Panc1 (cell line): ENCODE measurements at regions not wholly inside any gene's neighbourhood (a gene's known extent, or its start where the extent isn't known, plus 50 kb on each side); places are given as distances from the start of the nearest gene placed in this dataset.

Experiments used
- ATAC-seq: fragments of 200-7000 bp; cut with Tn5 transposase; 2 replicates; pipeline ENCODE4 v1.9.1; 2020; ENCODE audit warnings: mild to moderate bottlenecking, moderate library complexity
- BruUV-seq: library from RNA; stranded (reverse); fragments of 400-500 nt; replicated peaks from 2 replicates; lab custom pipeline; 2021; lab: Mats Ljungman, UMichigan
- CTCF ChIA-PET: fragments of 300-600 bp; sonication (Branson Sonifier 250); formaldehyde crosslinking; loops from one replicate; lab custom pipeline; 2022; ENCODE audit warnings: antibody characterized with exemption; lab: Charles Lee
- POLR2A ChIA-PET: fragments of 300-600 bp; sonication (Branson Sonifier 250); formaldehyde crosslinking; loops from one replicate; lab custom pipeline; 2022; ENCODE audit warnings: antibody characterized with exemption; lab: Charles Lee
- DNase-seq: peaks from one replicate; pipeline ENCODE4 v3.0.0-alpha.2; 2010; ENCODE audit warnings: low read depth, low spot score
- H3K27ac ChIP-seq: 2 replicates; pipeline ENCODE4 v1.5.1; 2011; ENCODE audit warnings: mild to moderate bottlenecking, low read length, inconsistent platforms
- H3K27me3 ChIP-seq: fragments of 200-500 bp; sonication (Bioruptor generic); 2 replicates; pipeline ENCODE4 v1.6.0; 2014; ENCODE audit warnings: low read length, inconsistent platforms; ENCODE audit not compliant: control insufficient read depth, insufficient read depth
- H3K36me3 ChIP-seq: fragments of 200-500 bp; sonication (Bioruptor generic); 2 replicates; pipeline ENCODE4 v1.5.1; 2014; ENCODE audit warnings: inconsistent platforms, mild to moderate bottlenecking, low read length, moderate library complexity; ENCODE audit not compliant: control insufficient read depth, insufficient read depth
- H3K4me1 ChIP-seq: 2 replicates; pipeline ENCODE4 v1.5.1; 2011; ENCODE audit warnings: inconsistent platforms, mild to moderate bottlenecking, low read length, moderate library complexity; ENCODE audit not compliant: control insufficient read depth, insufficient read depth
- H3K4me3 ChIP-seq, 2 experiments: 2 replicates each; pipeline ENCODE4 v1.5.1; 2011 to 2012; ENCODE audit warnings: low read depth in 2 of 2, low read length in 2 of 2, mild to moderate bottlenecking in 2 of 2, inconsistent platforms in 1 of 2, moderate library complexity in 1 of 2
- H3K9me3 ChIP-seq: fragments of 200-500 bp; sonication (Bioruptor generic); 2 replicates; pipeline ENCODE4 v1.5.1; 2014; ENCODE audit warnings: low read depth, mild to moderate bottlenecking, inconsistent platforms, low read length, moderate library complexity; ENCODE audit not compliant: control insufficient read depth, insufficient read depth
- POLR2AphosphoS5 ChIP-seq: IDR thresholded peaks from 2 replicates; pipeline ENCODE4 v1.6.1; 2012; ENCODE audit warnings: mild to moderate bottlenecking, low read depth, low read length, moderate library complexity
- SIN3A ChIP-seq: IDR thresholded peaks from 2 replicates; pipeline ENCODE4 v1.6.1; 2012; ENCODE audit warnings: low read depth, mild to moderate bottlenecking, low read length, moderate library complexity, borderline replicate concordance; ENCODE audit not compliant: insufficient read depth
- TCF7L2 ChIP-seq: IDR thresholded peaks from 2 replicates; pipeline ENCODE4 v1.6.1; 2011; ENCODE audit warnings: mild to moderate bottlenecking, low read depth, low read length, inconsistent platforms
- in situ Hi-C: cut with HindIII; loops from 2 replicates; pipeline ENCODE4 v1.10.0; 2016; ENCODE audit warnings: low sequenced_read_pairs, low pct_unique_long_range_greater_than_20kb
- intact Hi-C: fragments of 100-400 bp; cut with micrococcal nuclease; formaldehyde crosslinking; loops from one replicate; pipeline ENCODE4 v1.10.0; 2022; ENCODE audit not compliant: unreplicated experiment
- TF ChIP-seq, protein P1 (sequence below): fragments of 450-650 bp; IDR thresholded peaks from 2 replicates; pipeline ENCODE4 v1.5.1; 2017; ENCODE audit warnings: mild to moderate bottlenecking
- TF ChIP-seq, protein P2 (sequence below), 2 experiments: IDR thresholded peaks; 2 replicates each; pipeline ENCODE4 v1.6.1; 2011 to 2012; ENCODE audit warnings: low read depth in 2 of 2, control low read depth in 1 of 2, low read length in 1 of 2, mild to moderate bottlenecking in 1 of 2, moderate library complexity in 1 of 2; ENCODE audit not compliant: insufficient read depth in 1 of 2

DNA sequence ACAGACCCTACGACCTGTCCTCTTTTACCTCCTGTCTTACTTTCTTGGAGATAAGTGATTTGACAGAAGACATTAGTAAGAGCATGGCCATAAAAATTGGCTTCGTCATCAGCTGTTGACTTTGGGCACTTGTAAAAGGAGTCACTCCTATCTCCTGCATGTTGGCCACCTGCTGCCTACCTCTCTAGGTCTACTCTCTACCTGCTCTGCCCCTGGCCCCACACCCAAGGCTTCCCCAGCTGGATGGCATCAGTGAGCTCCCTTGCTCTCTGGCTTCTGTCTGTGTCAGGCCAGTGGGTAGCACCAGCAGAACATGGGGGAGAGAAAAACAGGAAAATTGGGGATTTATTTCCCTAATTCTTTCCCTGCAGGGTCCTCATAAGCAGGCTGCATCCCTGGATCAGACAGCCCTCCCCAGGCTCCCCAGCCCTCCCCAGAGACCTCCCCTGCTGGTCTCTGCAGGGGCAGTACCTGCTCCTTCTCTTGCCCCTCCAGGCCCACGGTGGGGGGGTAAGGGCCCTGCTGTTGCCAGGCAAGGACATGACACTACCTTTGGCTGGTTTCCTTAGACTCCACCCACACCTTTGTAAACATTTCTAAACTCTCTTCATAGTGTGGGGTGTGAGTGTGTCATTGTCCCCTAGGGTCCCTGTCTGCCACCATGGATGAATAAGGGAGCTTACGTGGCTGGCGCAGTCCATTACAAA lies 157.0 kb upstream of the NECTIN1 start:
- H3K4me1 ChIP-seq: no peaks in the 10 kb centered on the region
- ChIA-PET CTCF (no interaction called here), POLR2A (interaction anchor here (0.6 kb wide), 1 partner anchor 37 kb away, joined by 5 read pairs; no protein-coding TSS in a partner anchor)
- H3K4me3 ChIP-seq: no peak overlapping the region
- no TSS peak for BruUV-seq
- H3K27me3 ChIP-seq: peaks cover 18% of the 10 kb centered on the region
- ATAC-seq (no peak), DNase-seq (no peak)
- TF ChIP-seq, protein P1, sequence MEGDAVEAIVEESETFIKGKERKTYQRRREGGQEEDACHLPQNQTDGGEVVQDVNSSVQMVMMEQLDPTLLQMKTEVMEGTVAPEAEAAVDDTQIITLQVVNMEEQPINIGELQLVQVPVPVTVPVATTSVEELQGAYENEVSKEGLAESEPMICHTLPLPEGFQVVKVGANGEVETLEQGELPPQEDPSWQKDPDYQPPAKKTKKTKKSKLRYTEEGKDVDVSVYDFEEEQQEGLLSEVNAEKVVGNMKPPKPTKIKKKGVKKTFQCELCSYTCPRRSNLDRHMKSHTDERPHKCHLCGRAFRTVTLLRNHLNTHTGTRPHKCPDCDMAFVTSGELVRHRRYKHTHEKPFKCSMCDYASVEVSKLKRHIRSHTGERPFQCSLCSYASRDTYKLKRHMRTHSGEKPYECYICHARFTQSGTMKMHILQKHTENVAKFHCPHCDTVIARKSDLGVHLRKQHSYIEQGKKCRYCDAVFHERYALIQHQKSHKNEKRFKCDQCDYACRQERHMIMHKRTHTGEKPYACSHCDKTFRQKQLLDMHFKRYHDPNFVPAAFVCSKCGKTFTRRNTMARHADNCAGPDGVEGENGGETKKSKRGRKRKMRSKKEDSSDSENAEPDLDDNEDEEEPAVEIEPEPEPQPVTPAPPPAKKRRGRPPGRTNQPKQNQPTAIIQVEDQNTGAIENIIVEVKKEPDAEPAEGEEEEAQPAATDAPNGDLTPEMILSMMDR: no peak
- TF ChIP-seq POLR2AphosphoS5: no peak
- TF ChIP-seq TCF7L2: no peak
- TF ChIP-seq, protein P2, sequence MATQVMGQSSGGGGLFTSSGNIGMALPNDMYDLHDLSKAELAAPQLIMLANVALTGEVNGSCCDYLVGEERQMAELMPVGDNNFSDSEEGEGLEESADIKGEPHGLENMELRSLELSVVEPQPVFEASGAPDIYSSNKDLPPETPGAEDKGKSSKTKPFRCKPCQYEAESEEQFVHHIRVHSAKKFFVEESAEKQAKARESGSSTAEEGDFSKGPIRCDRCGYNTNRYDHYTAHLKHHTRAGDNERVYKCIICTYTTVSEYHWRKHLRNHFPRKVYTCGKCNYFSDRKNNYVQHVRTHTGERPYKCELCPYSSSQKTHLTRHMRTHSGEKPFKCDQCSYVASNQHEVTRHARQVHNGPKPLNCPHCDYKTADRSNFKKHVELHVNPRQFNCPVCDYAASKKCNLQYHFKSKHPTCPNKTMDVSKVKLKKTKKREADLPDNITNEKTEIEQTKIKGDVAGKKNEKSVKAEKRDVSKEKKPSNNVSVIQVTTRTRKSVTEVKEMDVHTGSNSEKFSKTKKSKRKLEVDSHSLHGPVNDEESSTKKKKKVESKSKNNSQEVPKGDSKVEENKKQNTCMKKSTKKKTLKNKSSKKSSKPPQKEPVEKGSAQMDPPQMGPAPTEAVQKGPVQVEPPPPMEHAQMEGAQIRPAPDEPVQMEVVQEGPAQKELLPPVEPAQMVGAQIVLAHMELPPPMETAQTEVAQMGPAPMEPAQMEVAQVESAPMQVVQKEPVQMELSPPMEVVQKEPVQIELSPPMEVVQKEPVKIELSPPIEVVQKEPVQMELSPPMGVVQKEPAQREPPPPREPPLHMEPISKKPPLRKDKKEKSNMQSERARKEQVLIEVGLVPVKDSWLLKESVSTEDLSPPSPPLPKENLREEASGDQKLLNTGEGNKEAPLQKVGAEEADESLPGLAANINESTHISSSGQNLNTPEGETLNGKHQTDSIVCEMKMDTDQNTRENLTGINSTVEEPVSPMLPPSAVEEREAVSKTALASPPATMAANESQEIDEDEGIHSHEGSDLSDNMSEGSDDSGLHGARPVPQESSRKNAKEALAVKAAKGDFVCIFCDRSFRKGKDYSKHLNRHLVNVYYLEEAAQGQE (IDR thresholded peaks at IDR 0.05; ENCODE audit: insufficient read depth in 1 of 2, low read depth in 2 of 2, low read length in 1 of 2): no peak
- TF ChIP-seq SIN3A: no peak
- no peaks in the 10 kb centered on the region for H3K36me3 ChIP-seq
- in situ Hi-C loops (no loop called here), intact Hi-C loops (no loop called here)
- no peaks in the 10 kb centered on the region for H3K9me3 ChIP-seq
- no peak overlapping the region for H3K27ac ChIP-seq

DNA sequence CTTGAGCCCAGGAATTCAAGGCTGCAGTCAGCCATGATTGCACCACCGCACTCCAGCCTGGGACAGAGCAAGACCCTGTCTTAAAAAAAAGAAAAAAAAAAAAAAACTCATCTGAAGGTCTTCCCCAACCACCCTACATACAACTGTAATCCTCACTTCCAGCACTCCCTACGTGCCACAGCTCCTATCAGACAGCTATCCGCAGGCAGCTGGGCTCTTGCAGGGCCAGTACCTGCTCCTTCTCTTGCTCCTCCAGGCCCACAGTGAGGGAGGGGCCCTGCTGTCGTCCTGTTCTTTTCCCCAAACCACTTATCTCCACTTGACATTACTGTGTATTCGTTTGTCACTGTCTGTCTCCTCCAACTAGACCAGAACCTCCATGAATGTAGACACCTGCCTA lies 156.1 kb upstream of the NECTIN1 start:
- Histone ChIP-seq H3K4me1 (no peaks in the 10 kb centered on the region), H3K27me3 (peaks cover 17% of the 10 kb centered on the region), H3K36me3 (no peaks in the 10 kb centered on the region), H3K9me3 (no peaks in the 10 kb centered on the region), H3K4me3 (no peak overlapping the region), H3K27ac (no peak overlapping the region)
- ChIA-PET CTCF (no interaction called here), POLR2A (interaction anchor here (0.5 kb wide), 1 partner anchor 220 kb away, joined by 3 read pairs; no protein-coding TSS in a partner anchor)
- BruUV-seq: no TSS peak
- ATAC-seq: no peak
- TF ChIP-seq TCF7L2 (no peak), SIN3A (no peak), POLR2AphosphoS5 (no peak)
- TF ChIP-seq, protein P1: no peak
- TF ChIP-seq, protein P2 (IDR thresholded peaks at IDR 0.05; ENCODE audit: insufficient read depth in 1 of 2, low read depth in 2 of 2, low read length in 1 of 2): no peak
- DNase-seq: no peak
- intact Hi-C loops (no loop called here), in situ Hi-C loops (no loop called here)
